Right lobe of liver (tissue), 6 donors: ENCODE measurements at regions not wholly inside any gene's neighbourhood (a gene's known extent, or its start where the extent isn't known, plus 50 kb on each side); places are given as distances from the start of the nearest gene placed in this dataset.

ENCODE experiments used
- ATAC-seq, 4 donors: fragments of 200-7000 bp; cut with Tn5 transposase; one replicate each; pipeline ENCODE4 v1.9.1; 2020; ENCODE audit warnings: mild to moderate bottlenecking in 4 of 4, moderate library complexity in 4 of 4
- DNase-seq, 3 donors: peaks; one replicate each; pipeline ENCODE4 v3.0.0-alpha.2; 2020
- H3K27ac ChIP-seq, 3 donors: fragments of 200-600 bp; one replicate each; pipeline ENCODE4 v1.8.0; 2022
- H3K27me3 ChIP-seq, 2 donors: fragments of 200-600 bp; one replicate each; pipeline ENCODE4 v1.8.0; 2022
- H3K36me3 ChIP-seq, 4 donors: fragments of 200-600 bp; sonication (generic) in 1 of 4; one replicate each; pipeline versions ENCODE4 v1.5.1 to v1.8.0; 2017 to 2022; ENCODE audit warnings: control low read depth in 1 of 4
- H3K4me1 ChIP-seq, 4 donors: fragments of 200-600 bp; sonication (generic) in 1 of 4; one replicate each; pipeline versions ENCODE4 v1.5.1 to v1.8.0; 2017 to 2022; ENCODE audit warnings: control low read depth in 1 of 4
- H3K4me3 ChIP-seq, 3 donors: fragments of 200-600 bp; one replicate each; pipeline ENCODE4 v1.8.0; 2022
- H3K9me3 ChIP-seq, 4 donors: fragments of 200-600 bp; sonication (generic) in 1 of 4; one replicate each; pipeline versions ENCODE4 v1.5.1 to v1.8.0; 2017 to 2022; ENCODE audit warnings: control low read depth in 1 of 4
- CTCF ChIP-seq, 4 donors: fragments of 200-600 bp in 3 of 4; fragments of 450-650 bp in 1 of 4; IDR thresholded peaks; one replicate each; pipeline versions ENCODE4 v1.5.1 to v1.8.0; 2016 to 2022; ENCODE audit warnings: antibody characterized with exemption in 4 of 4, mild to moderate bottlenecking in 2 of 4
- POLR2A ChIP-seq: fragments of 450-650 bp; IDR thresholded peaks from one replicate; pipeline ENCODE4 v1.6.1; 2017; ENCODE audit warnings: antibody characterized with exemption, mild to moderate bottlenecking
- WGBS: methylation state at CpG from one replicate; pipeline ENCODE4 v1.1.6; 2018; ENCODE audit warnings: low coverage, low lambda C conversion rate; ENCODE audit not compliant: insufficient coverage; ENCODE audit errors: missing lambda C conversion rate; 5-methylcytosine and 5-hydroxymethylcytosine counted together
- intact Hi-C, 2 donors: fragments of 100-400 bp; cut with DNase I; formaldehyde crosslinking; loops; one replicate each; pipeline versions ENCODE4 v1.11.2 to v1.14.1; 2022
- donor health status: DM: no; HTN: yes; CAD: no.
- donor health status: DM: no; HTN: no; CAD: no.
- donor health status: DM: no; HTN: no; CAD: no.
- donor health status: DM: no; HTN: yes; CAD: no.
- donor health status: DM: no; HTN: yes; CAD: no.

- Histone ChIP-seq H3K27me3 (no peaks in the 10 kb centered on the region), H3K9me3 (no peaks in the 10 kb centered on the region), H3K4me3 (no peak overlapping the region), H3K27ac (no peak overlapping the region), H3K36me3 (no peaks in the 10 kb centered on the region), H3K4me1 (no peaks in the 10 kb centered on the region)
- no peak for TF ChIP-seq POLR2A
- TF ChIP-seq CTCF (IDR thresholded peaks at IDR 0.05) = no peak
- no peak for ATAC-seq
- DNase-seq = no peak
- intact Hi-C loops = no loop called here
Measured at GRCh38 chr13:85728811-85729210, 70.4 kb downstream of the SLITRK6 start.

GRCh38 chr13:85725433-85725832 lies 73.8 kb downstream of the SLITRK6 start:
- Histone ChIP-seq H3K4me3 (no peak overlapping the region), H3K36me3 (no peaks in the 10 kb centered on the region), H3K27me3 (no peaks in the 10 kb centered on the region), H3K4me1 (no peaks in the 10 kb centered on the region), H3K27ac (no peak overlapping the region), H3K9me3 (no peaks in the 10 kb centered on the region)
- DNase-seq (no peak), ATAC-seq (no peak)
- intact Hi-C loops = no loop called here
- WGBS = 76% methylated on average over 2 of the region's 2 CpGs
- TF ChIP-seq POLR2A (no peak), CTCF (IDR thresholded peaks at IDR 0.05) (no peak)

GRCh38 chr13:85724546-85725432 lies 74.4 kb downstream of the SLITRK6 start:
- H3K27ac ChIP-seq = no peak overlapping the region
- no peak for DNase-seq
- H3K36me3 ChIP-seq = no peaks in the 10 kb centered on the region
- 45% methylated on average over 6 of the region's 12 CpGs for WGBS
- no peaks in the 10 kb centered on the region for H3K27me3 ChIP-seq
- H3K4me1 ChIP-seq = no peaks in the 10 kb centered on the region
- no peaks in the 10 kb centered on the region for H3K9me3 ChIP-seq
- no peak for ATAC-seq
- TF ChIP-seq POLR2A (no peak), CTCF (IDR thresholded peaks at IDR 0.05) (no peak)
- intact Hi-C loops = no loop called here
- no peak overlapping the region for H3K4me3 ChIP-seq

GRCh38 chr13:85719749-85720148 lies 79.5 kb downstream of the SLITRK6 start:
- 65% methylated on average over 1 of the region's 1 CpG for WGBS
- Histone ChIP-seq H3K27ac (no peak overlapping the region), H3K4me1 (no peaks in the 10 kb centered on the region), H3K27me3 (no peaks in the 10 kb centered on the region), H3K36me3 (peaks cover 0 to 3% (median 0%) of the 10 kb centered on the region in 4 donors), H3K9me3 (no peaks in the 10 kb centered on the region), H3K4me3 (no peak overlapping the region)
- TF ChIP-seq CTCF (IDR thresholded peaks at IDR 0.05) (no peak), POLR2A (no peak)
- DNase-seq = no peak
- ATAC-seq = no peak
- intact Hi-C loops = no loop called here
